ENCODE measurements at regions not wholly inside any gene's neighbourhood (a gene's known extent, or its start where the extent isn't known, plus 50 kb on each side); places are given as distances from the start of the nearest gene placed in this dataset.

GRCh38 chr5:168106008-168106761 lies 185.3 kb upstream of the WWC1 start:
- Histone ChIP-seq H3K27me3 (ENCODE audit: insufficient read depth, poor library complexity, severe bottlenecking) (no peaks in the 10 kb centered on the region), H3K27ac (ENCODE audit: poor library complexity, severe bottlenecking) (no peak overlapping the region), H3K4me1 (ENCODE audit: insufficient read depth, poor library complexity, severe bottlenecking) (no peaks in the 10 kb centered on the region), H3K9me3 (ENCODE audit: severe bottlenecking) (no peaks in the 10 kb centered on the region), H3K4me3 (ENCODE audit: severe bottlenecking) (no peak overlapping the region), H3K36me3 (ENCODE audit: low read depth) (no peaks in the 10 kb centered on the region)
- ATAC-seq (ENCODE audit: low read depth) (peak; percentile 34; the same call in 1 of the 3 replicates), DNase-seq (ENCODE audit: low spot score) (no peak)
- TF ChIP-seq, protein P1, sequence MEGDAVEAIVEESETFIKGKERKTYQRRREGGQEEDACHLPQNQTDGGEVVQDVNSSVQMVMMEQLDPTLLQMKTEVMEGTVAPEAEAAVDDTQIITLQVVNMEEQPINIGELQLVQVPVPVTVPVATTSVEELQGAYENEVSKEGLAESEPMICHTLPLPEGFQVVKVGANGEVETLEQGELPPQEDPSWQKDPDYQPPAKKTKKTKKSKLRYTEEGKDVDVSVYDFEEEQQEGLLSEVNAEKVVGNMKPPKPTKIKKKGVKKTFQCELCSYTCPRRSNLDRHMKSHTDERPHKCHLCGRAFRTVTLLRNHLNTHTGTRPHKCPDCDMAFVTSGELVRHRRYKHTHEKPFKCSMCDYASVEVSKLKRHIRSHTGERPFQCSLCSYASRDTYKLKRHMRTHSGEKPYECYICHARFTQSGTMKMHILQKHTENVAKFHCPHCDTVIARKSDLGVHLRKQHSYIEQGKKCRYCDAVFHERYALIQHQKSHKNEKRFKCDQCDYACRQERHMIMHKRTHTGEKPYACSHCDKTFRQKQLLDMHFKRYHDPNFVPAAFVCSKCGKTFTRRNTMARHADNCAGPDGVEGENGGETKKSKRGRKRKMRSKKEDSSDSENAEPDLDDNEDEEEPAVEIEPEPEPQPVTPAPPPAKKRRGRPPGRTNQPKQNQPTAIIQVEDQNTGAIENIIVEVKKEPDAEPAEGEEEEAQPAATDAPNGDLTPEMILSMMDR (IDR thresholded peaks at IDR 0.05; ENCODE audit: poor library complexity, severe bottlenecking), result no peak

DNA sequence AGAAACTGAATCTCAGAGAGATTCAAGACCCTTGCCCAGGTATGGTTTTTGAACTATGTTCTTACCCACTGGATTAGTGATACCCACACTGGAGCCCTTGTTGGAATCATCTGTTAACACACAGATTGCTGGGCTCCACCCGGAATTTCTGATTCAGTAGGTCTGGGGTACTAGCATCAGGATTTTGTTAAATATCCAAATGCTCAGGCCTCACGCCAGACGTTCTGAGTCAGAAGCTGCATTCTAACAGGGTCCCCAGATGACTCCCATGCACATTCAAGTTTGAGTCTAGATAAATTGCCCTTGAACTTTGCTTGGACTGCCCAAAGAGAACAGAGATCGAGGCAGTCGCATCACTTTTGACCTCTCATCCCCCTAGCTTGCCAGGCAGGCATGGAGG lies 182.0 kb upstream of the WWC1 start:
- no peak overlapping the region for H3K4me3 ChIP-seq (ENCODE audit: severe bottlenecking)
- DNase-seq (ENCODE audit: low spot score), result no peak
- H3K27me3 ChIP-seq (ENCODE audit: insufficient read depth, poor library complexity, severe bottlenecking), result no peaks in the 10 kb centered on the region
- no peaks in the 10 kb centered on the region for H3K9me3 ChIP-seq (ENCODE audit: severe bottlenecking)
- no peak overlapping the region for H3K27ac ChIP-seq (ENCODE audit: poor library complexity, severe bottlenecking)
- H3K36me3 ChIP-seq (ENCODE audit: low read depth), result no peaks in the 10 kb centered on the region
- H3K4me1 ChIP-seq (ENCODE audit: insufficient read depth, poor library complexity, severe bottlenecking), result no peaks in the 10 kb centered on the region
- ATAC-seq (ENCODE audit: low read depth), result no peak
- TF ChIP-seq, protein P1 (IDR thresholded peaks at IDR 0.05; ENCODE audit: poor library complexity, severe bottlenecking), result no peak

DNA sequence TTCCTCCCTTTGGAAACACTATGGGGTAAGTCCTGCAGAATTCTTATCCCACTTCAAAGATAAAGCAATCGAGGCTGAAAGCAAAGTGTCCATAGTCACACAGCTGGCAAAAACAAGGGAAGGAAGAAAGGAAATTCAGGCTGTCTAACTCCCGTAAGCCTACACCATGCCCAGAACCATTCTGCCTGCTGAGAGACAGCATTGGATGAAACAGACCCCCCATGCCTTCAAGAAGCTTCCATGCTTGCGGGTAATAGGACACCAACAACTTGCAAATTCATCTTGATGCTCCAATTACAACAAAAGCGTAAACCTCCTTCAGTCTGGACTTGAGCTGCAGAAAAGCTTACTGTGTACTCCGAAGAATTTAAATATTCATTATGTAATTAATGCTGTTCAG lies 181.1 kb upstream of the WWC1 start:
- DNase-seq (ENCODE audit: low spot score) (no peak), ATAC-seq (ENCODE audit: low read depth) (no peak)
- Histone ChIP-seq H3K4me3 (ENCODE audit: severe bottlenecking) (no peak overlapping the region), H3K9me3 (ENCODE audit: severe bottlenecking) (no peaks in the 10 kb centered on the region), H3K4me1 (ENCODE audit: insufficient read depth, poor library complexity, severe bottlenecking) (no peaks in the 10 kb centered on the region), H3K27ac (ENCODE audit: poor library complexity, severe bottlenecking) (no peak overlapping the region), H3K36me3 (ENCODE audit: low read depth) (no peaks in the 10 kb centered on the region), H3K27me3 (ENCODE audit: insufficient read depth, poor library complexity, severe bottlenecking) (no peaks in the 10 kb centered on the region)
- TF ChIP-seq, protein P1 (IDR thresholded peaks at IDR 0.05; ENCODE audit: poor library complexity, severe bottlenecking), result no peak

GRCh38 chr5:168110870-168111832 lies 180.3 kb upstream of the WWC1 start:
- Histone ChIP-seq H3K27ac (ENCODE audit: poor library complexity, severe bottlenecking) (no peak overlapping the region), H3K9me3 (ENCODE audit: severe bottlenecking) (no peaks in the 10 kb centered on the region), H3K4me3 (ENCODE audit: severe bottlenecking) (no peak overlapping the region), H3K36me3 (ENCODE audit: low read depth) (no peaks in the 10 kb centered on the region), H3K27me3 (ENCODE audit: insufficient read depth, poor library complexity, severe bottlenecking) (no peaks in the 10 kb centered on the region), H3K4me1 (ENCODE audit: insufficient read depth, poor library complexity, severe bottlenecking) (no peaks in the 10 kb centered on the region)
- no peak for DNase-seq (ENCODE audit: low spot score)
- TF ChIP-seq, protein P1 (IDR thresholded peaks at IDR 0.05; ENCODE audit: poor library complexity, severe bottlenecking), result no peak
- no peak for ATAC-seq (ENCODE audit: low read depth)
